ENCODE measurements at regions not wholly inside any gene's neighbourhood (a gene's known extent, or its start where the extent isn't known, plus 50 kb on each side); places are given as distances from the start of the nearest gene placed in this dataset.

- no peak for TF ChIP-seq CTCF (IDR thresholded peaks at IDR 0.05; ENCODE audit: insufficient read depth, low read depth, low read length, missing control alignments)
- no peak for DNase-seq (ENCODE audit: low read depth)
- no peak overlapping the region for H3K4me3 ChIP-seq (ENCODE audit: low read depth, low read length)
Measured at GRCh38 chr1:72419229-72419628, 136.9 kb upstream of the NEGR1 start.

DNA sequence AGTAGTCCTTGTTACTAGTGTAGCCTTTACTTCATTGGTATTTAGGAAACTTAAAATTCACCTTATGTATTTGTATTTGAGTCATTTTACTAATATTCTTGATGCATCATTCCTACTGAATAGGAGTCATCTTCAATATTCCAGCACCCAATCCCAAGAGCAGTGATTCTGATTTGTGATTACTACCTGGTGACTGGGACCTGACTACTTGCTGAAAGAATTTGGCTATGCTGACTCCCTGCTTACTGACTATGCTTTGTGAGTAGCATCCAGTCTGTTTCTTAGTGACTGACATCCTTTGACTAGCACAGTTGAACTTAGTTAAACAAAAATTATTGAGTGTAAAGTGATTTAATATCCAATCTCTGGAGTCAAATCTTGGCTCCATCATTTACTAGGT lies 129.9 kb upstream of the NEGR1 start:
- TF ChIP-seq CTCF (IDR thresholded peaks at IDR 0.05; ENCODE audit: insufficient read depth, low read depth, low read length, missing control alignments) = no peak
- no peak overlapping the region for H3K4me3 ChIP-seq (ENCODE audit: low read depth, low read length)
- DNase-seq (ENCODE audit: low read depth) = no peak

- DNase-seq (ENCODE audit: low read depth) = no peak
- H3K4me3 ChIP-seq (ENCODE audit: low read depth, low read length) = no peak overlapping the region
- no peak for TF ChIP-seq CTCF (IDR thresholded peaks at IDR 0.05; ENCODE audit: insufficient read depth, low read depth, low read length, missing control alignments)
Measured at GRCh38 chr1:72399807-72400206, 117.5 kb upstream of the NEGR1 start.

- DNase-seq (ENCODE audit: low read depth) = no peak
- H3K4me3 ChIP-seq (ENCODE audit: low read depth, low read length) = no peak overlapping the region
- no peak for TF ChIP-seq CTCF (IDR thresholded peaks at IDR 0.05; ENCODE audit: insufficient read depth, low read depth, low read length, missing control alignments)
Measured at GRCh38 chr1:72397786-72398185, 115.4 kb upstream of the NEGR1 start.

DNA sequence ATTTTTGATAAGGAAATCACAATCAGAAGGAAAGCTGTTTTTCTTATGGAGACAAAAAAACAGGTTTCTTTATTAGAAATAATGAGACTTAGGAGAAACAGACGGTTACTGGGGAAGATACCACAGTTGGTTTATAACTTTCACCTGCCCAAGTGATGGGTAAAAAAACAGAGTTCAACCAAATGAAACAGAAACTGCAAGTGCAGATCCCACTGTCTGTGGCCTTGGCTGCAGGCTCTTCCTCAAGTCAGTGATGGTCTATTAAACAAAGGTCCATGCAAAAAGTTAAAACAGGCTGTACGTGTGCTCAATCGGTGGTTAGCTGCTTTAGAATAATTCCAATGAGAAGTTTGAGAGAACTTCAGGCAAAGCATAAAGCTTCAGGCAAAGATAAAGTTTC lies 112.1 kb upstream of the NEGR1 start:
- TF ChIP-seq CTCF (IDR thresholded peaks at IDR 0.05; ENCODE audit: insufficient read depth, low read depth, low read length, missing control alignments) = no peak
- H3K4me3 ChIP-seq (ENCODE audit: low read depth, low read length) = no peak overlapping the region
- no peak for DNase-seq (ENCODE audit: low read depth)

- DNase-seq (ENCODE audit: low read depth) = no peak
- no peak for TF ChIP-seq CTCF (IDR thresholded peaks at IDR 0.05; ENCODE audit: insufficient read depth, low read depth, low read length, missing control alignments)
- no peak overlapping the region for H3K4me3 ChIP-seq (ENCODE audit: low read depth, low read length)
Measured at GRCh38 chr1:72379072-72379471, 96.7 kb upstream of the NEGR1 start.

- no peak for TF ChIP-seq CTCF (IDR thresholded peaks at IDR 0.05; ENCODE audit: insufficient read depth, low read depth, low read length, missing control alignments)
- no peak overlapping the region for H3K4me3 ChIP-seq (ENCODE audit: low read depth, low read length)
Measured at GRCh38 chr1:72375226-72375625, 92.9 kb upstream of the NEGR1 start.

More at GRCh38 chr1:72375226-72375625, 92.9 kb upstream of the NEGR1 start:
- DNase-seq (ENCODE audit: low read depth) = no peak
